ENCODE measurements at regions not wholly inside any gene's neighbourhood (a gene's known extent, or its start where the extent isn't known, plus 50 kb on each side); places are given as distances from the start of the nearest gene placed in this dataset.

GRCh38 chr17:77381731-77382130, 241.0 kb downstream of the SEC14L1 start:
- 93% methylated on average over 8 of the region's 8 CpGs for WGBS
- TF ChIP-seq RXRA (IDR thresholded peaks at IDR 0.05) (no peak), MAX (IDR thresholded peaks at IDR 0.05) (no peak), FOXA1 (IDR thresholded peaks at IDR 0.05) (no peak), SP1 (IDR thresholded peaks at IDR 0.05) (no peak), NR2F2 (IDR thresholded peaks at IDR 0.05) (no peak)
- no peak overlapping the region for H3K9ac ChIP-seq (ENCODE audit: low read depth in 1 of 2, low read length in 2 of 2)
- H3K27me3 ChIP-seq (ENCODE audit: control insufficient read depth in 4 of 4, insufficient read depth in 4 of 4, low read length in 3 of 4): no peaks in the 10 kb centered on the region
- H3K9me3 ChIP-seq (ENCODE audit: control insufficient read depth in 4 of 4, low read length in 3 of 4): no peaks in the 10 kb centered on the region
- H3K4me3 ChIP-seq (ENCODE audit: low read depth in 1 of 3, low read length in 3 of 3): no peak overlapping the region
- H3K4me1 ChIP-seq (ENCODE audit: control insufficient read depth in 4 of 4, insufficient read depth in 4 of 4, low read length in 3 of 4): peaks cover 45 to 92% (median 85%) of the 10 kb centered on the region in 4 donors
- no peak overlapping the region for H3K27ac ChIP-seq (ENCODE audit: low read depth in 1 of 2, low read length in 2 of 2)
- no peak for DNase-seq (ENCODE audit: low spot score)
- no peaks in the 10 kb centered on the region for H3K36me3 ChIP-seq (ENCODE audit: control insufficient read depth in 4 of 4, insufficient read depth in 3 of 4, low read depth in 1 of 4, low read length in 3 of 4)

GRCh38 chr17:77382356-77382911, 241.7 kb downstream of the SEC14L1 start:
- 76% methylated on average over 13 of the region's 13 CpGs for WGBS

GRCh38 chr17:77382966-77383612, 242.3 kb downstream of the SEC14L1 start:
- 87% methylated on average over 8 of the region's 8 CpGs for WGBS
- Histone ChIP-seq H3K4me3 (ENCODE audit: low read depth in 1 of 3, low read length in 3 of 3) (no peak overlapping the region), H3K27ac (ENCODE audit: low read depth in 1 of 2, low read length in 2 of 2) (no peak overlapping the region), H3K9ac (ENCODE audit: low read depth in 1 of 2, low read length in 2 of 2) (no peak overlapping the region), H3K4me1 (ENCODE audit: control insufficient read depth in 4 of 4, insufficient read depth in 4 of 4, low read length in 3 of 4) (peaks cover 39 to 92% (median 83%) of the 10 kb centered on the region in 4 donors), H3K36me3 (ENCODE audit: control insufficient read depth in 4 of 4, insufficient read depth in 3 of 4, low read depth in 1 of 4, low read length in 3 of 4) (no peaks in the 10 kb centered on the region), H3K27me3 (ENCODE audit: control insufficient read depth in 4 of 4, insufficient read depth in 4 of 4, low read length in 3 of 4) (no peaks in the 10 kb centered on the region), H3K9me3 (ENCODE audit: control insufficient read depth in 4 of 4, low read length in 3 of 4) (no peaks in the 10 kb centered on the region)
- DNase-seq (ENCODE audit: low spot score): no peak
- TF ChIP-seq RXRA (IDR thresholded peaks at IDR 0.05) (no peak), HNF4A (conservative IDR thresholded peaks at IDR 0.05) (no peak), JUND (IDR thresholded peaks at IDR 0.05) (no peak), YY1 (IDR thresholded peaks at IDR 0.05) (no peak), EGR1 (IDR thresholded peaks at IDR 0.05; ENCODE audit: low read depth in 2 of 2) (no peak), REST (IDR thresholded peaks at IDR 0.05) (no peak), NR2F2 (IDR thresholded peaks at IDR 0.05) (no peak), MAX (IDR thresholded peaks at IDR 0.05) (no peak), HNF4G (IDR thresholded peaks at IDR 0.05) (no peak), CTCF (IDR thresholded peaks at IDR 0.05; ENCODE audit: low read depth, low read length, missing input control) (no peak)

More at GRCh38 chr17:77382356-77382911, 241.7 kb downstream of the SEC14L1 start:
- Histone ChIP-seq H3K9ac (ENCODE audit: low read depth in 1 of 2, low read length in 2 of 2) (no peak overlapping the region), H3K36me3 (ENCODE audit: control insufficient read depth in 4 of 4, insufficient read depth in 3 of 4, low read depth in 1 of 4, low read length in 3 of 4) (no peaks in the 10 kb centered on the region), H3K27ac (ENCODE audit: low read depth in 1 of 2, low read length in 2 of 2) (no peak overlapping the region), H3K27me3 (ENCODE audit: control insufficient read depth in 4 of 4, insufficient read depth in 4 of 4, low read length in 3 of 4) (no peaks in the 10 kb centered on the region), H3K4me1 (ENCODE audit: control insufficient read depth in 4 of 4, insufficient read depth in 4 of 4, low read length in 3 of 4) (peaks cover 44 to 92% (median 85%) of the 10 kb centered on the region in 4 donors), H3K9me3 (ENCODE audit: control insufficient read depth in 4 of 4, low read length in 3 of 4) (no peaks in the 10 kb centered on the region), H3K4me3 (ENCODE audit: low read depth in 1 of 3, low read length in 3 of 3) (no peak overlapping the region)
- no peak for DNase-seq (ENCODE audit: low spot score)
- TF ChIP-seq GABPA (IDR thresholded peaks at IDR 0.05 in 1 of 2, conservative IDR thresholded peaks at IDR 0.05 in 1 of 2): no peak
- no peak for TF ChIP-seq FOXA1 (IDR thresholded peaks at IDR 0.05)
- no peak for TF ChIP-seq CTCF (IDR thresholded peaks at IDR 0.05; ENCODE audit: low read depth, low read length, missing input control)
- no peak for TF ChIP-seq YY1 (IDR thresholded peaks at IDR 0.05)
- TF ChIP-seq ATF3 (IDR thresholded peaks at IDR 0.05): no peak

Data from liver (tissue), 8 donors.